Osteoblast (primary cell): ENCODE measurements at regions not wholly inside any gene's neighbourhood (a gene's known extent, or its start where the extent isn't known, plus 50 kb on each side); places are given as distances from the start of the nearest gene placed in this dataset.
"Not testable (repeated sequence)": the region's sequence is repeated elsewhere in the genome, so short reads cannot be mapped to it uniquely, and the experiment has no call there.

Experiments used
- DNase-seq: peaks from one replicate; pipeline ENCODE4 v3.0.0; 2011; ENCODE audit warnings: low spot score, mixed read lengths; ENCODE audit not compliant: insufficient read length; ENCODE audit errors: missing footprints
- H2AFZ ChIP-seq: 2 replicates; pipeline ENCODE4 v1.6.0; 2011; ENCODE audit warnings: mild to moderate bottlenecking, low read length
- H3K27ac ChIP-seq: 2 replicates; pipeline ENCODE4 v1.5.1; 2011; ENCODE audit warnings: mild to moderate bottlenecking, low read depth, low read length, moderate library complexity
- H3K27me3 ChIP-seq: 2 replicates; pipeline ENCODE4 v1.6.0; 2012; ENCODE audit warnings: mild to moderate bottlenecking, control low read depth, inconsistent platforms, low read length, moderate library complexity; ENCODE audit not compliant: insufficient read depth
- H3K36me3 ChIP-seq: 2 replicates; pipeline ENCODE4 v1.5.1; 2011; ENCODE audit warnings: mild to moderate bottlenecking, low read length, control low read depth, moderate library complexity; ENCODE audit not compliant: insufficient read depth
- H3K4me1 ChIP-seq: 2 replicates; pipeline ENCODE4 v1.5.1; 2011; ENCODE audit warnings: mild to moderate bottlenecking, low read length, control low read depth, moderate library complexity; ENCODE audit not compliant: insufficient read depth
- H3K4me2 ChIP-seq: 2 replicates; pipeline ENCODE4 v1.6.0; 2011; ENCODE audit warnings: mild to moderate bottlenecking, low read length; ENCODE audit not compliant: insufficient read depth
- H3K4me3 ChIP-seq: fragments of 200-600 bp; sonication (generic); 3 replicates; pipeline ENCODE4 v1.5.1; 2012; ENCODE audit warnings: mild to moderate bottlenecking, low read length, inconsistent platforms; ENCODE audit not compliant: insufficient read depth
- H3K79me2 ChIP-seq: 2 replicates; pipeline ENCODE4 v1.6.0; 2012; ENCODE audit warnings: mild to moderate bottlenecking, low read length, control low read depth, inconsistent platforms; ENCODE audit not compliant: insufficient read depth
- H3K9me3 ChIP-seq: 2 replicates; pipeline ENCODE4 v1.5.1; 2011; ENCODE audit warnings: low read depth, low read length, control low read depth
- H4K20me1 ChIP-seq: 2 replicates; pipeline ENCODE4 v1.6.0; 2012; ENCODE audit warnings: mild to moderate bottlenecking, low read length, control low read depth; ENCODE audit not compliant: insufficient read depth
- TF ChIP-seq, protein P1 (sequence below): IDR thresholded peaks from 2 replicates; pipeline ENCODE4 v1.5.1; 2011; ENCODE audit warnings: mild to moderate bottlenecking, low read depth, low read length, moderate library complexity; ENCODE audit errors: extremely low read depth

DNA sequence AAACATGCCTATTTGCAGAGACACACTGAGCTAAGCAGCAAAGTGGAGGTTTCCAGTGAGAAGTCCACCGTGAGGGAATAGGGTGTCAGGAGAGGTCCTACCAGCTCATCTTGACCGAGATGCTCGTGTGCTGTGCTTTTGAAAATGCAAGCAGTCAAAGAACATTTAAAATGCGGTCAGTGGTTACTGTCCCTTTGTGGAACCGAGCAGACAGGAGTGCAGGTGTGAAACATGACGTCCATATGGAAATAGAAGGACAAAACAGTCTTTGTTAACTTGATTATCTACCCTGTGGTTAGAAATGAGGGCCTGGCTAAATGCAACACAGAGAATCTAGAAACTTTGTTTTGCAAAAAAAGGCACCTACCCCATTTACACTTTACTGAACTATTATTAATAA lies 473.3 kb downstream of the SPATA31A6 start:
- not testable (repeated sequence) for H3K4me2 ChIP-seq, H3K36me3 ChIP-seq, H2AFZ ChIP-seq, H3K9me3 ChIP-seq, DNase-seq, H3K27me3 ChIP-seq, H3K79me2 ChIP-seq, H3K4me3 ChIP-seq, H3K4me1 ChIP-seq, H3K27ac ChIP-seq, H4K20me1 ChIP-seq

DNA sequence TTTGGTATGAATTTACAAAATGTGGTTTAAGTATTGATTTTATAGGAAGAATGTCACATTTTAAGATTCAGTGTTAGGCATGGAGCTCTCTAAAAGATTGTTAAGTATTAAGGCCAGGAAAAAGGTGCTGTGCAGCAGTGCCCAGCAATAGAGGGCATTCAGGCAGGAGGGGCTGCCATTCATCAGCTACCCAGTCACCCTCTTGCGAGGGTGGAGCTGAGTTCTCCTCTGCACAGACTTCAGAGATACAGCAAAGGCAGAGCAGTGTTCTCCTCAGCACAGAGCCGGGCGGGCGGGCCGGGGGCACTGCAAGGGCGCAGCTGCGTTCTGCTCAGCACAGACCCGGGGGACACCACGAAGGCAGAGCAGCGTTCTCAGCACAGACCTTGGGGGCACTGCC lies 474.0 kb downstream of the SPATA31A6 start:
- not testable (repeated sequence) for H3K79me2 ChIP-seq, H2AFZ ChIP-seq, H3K27me3 ChIP-seq, H4K20me1 ChIP-seq, DNase-seq, H3K4me2 ChIP-seq, H3K4me1 ChIP-seq, H3K27ac ChIP-seq, H3K9me3 ChIP-seq, H3K36me3 ChIP-seq, H3K4me3 ChIP-seq

DNA sequence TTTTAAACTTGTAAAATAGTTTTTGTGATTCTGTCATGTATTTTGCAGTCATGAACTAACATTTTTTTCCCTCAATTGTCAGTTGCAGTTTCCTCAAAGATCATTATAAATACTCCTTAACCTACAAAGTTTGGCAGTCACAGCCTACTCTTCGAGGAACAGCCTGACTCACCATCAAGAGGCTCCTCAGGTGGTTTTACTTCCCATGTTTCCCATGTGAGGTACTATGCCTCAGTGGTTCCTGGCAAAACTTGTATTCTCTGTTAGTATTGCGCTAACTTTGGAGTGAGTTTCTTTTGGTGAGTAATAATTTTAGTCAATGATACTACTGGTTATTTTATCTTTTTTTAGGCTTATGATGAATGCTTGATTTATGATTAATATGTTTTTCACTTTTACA lies 513.7 kb downstream of the SPATA31A6 start:
- H3K4me2 ChIP-seq, H3K9me3 ChIP-seq, H3K79me2 ChIP-seq, H3K4me3 ChIP-seq, H4K20me1 ChIP-seq, H3K27ac ChIP-seq, H3K27me3 ChIP-seq, H3K36me3 ChIP-seq, DNase-seq, H3K4me1 ChIP-seq, H2AFZ ChIP-seq: not testable (repeated sequence)

DNA sequence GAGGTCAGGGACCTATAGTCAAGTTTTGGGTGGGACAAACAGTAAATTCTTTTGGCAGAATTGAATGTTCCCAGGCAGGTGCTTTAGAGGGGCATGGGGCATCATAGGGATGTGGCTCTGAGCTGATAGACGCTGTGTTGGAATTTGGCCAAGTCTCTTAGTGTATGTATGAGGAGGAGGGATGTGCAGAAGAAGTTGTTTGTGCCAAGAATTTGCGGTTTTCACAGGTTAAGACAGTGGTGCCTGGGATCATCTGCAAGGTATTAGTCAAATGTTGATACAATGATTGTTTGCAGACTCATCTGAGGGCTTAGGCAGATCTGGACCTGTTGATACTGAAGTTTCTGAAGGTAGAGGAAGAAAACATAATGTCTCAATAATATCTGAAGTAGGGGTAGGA lies 519.4 kb downstream of the SPATA31A6 start:
- not testable (repeated sequence) for H3K36me3 ChIP-seq, H3K4me3 ChIP-seq, H3K9me3 ChIP-seq, H3K27ac ChIP-seq, H3K27me3 ChIP-seq, H3K4me1 ChIP-seq, H4K20me1 ChIP-seq, H3K4me2 ChIP-seq, DNase-seq, H3K79me2 ChIP-seq, H2AFZ ChIP-seq

DNA sequence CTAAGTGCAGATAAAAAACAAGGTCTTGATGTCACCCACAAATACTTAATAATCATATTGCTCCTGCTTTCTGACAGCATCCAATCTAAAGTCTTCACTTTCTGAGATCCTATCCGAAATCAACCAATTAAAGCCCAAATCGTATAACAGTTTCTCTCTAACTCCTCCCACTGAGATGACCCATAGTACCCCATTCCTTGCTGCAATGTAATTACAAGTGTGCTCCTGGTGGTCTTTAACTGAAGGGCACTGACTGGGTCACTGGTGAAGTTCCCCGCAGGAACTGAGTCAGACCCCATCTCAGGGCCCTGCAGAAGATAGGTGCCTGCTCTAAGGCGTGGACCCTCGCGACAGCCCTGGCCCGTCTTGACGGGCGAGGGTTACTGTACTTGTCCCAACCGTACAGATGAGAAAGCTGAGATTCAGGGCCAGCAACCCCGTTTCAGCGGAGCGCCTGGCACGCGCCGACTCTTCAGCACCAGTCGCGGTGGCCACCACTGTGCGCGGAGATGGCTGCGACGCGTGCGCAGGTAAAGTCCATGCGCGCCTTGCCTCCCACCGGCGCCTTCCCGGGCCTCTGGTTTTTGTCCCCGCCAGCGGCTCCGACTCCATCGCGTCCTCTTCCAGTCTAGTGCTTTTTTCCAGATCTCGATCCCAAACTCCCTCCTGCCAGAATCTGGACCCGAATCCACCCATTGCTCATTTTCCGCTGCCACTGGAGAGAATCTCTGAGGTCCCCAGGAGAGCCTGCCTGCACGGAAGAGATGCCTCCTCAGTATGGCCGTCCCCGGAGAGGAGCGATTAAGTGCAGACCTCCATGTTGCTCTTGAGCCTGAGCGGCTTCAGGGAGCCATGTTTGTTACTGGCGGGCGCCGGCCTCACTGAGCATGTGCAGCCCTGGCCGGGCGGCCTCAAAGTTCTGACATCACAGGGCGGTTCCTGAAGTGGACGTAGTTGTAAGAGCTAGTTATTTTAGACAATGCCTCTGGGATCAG lies 541.7 kb downstream of the SPATA31A6 start:
- H3K36me3 ChIP-seq, H3K4me3 ChIP-seq, H3K79me2 ChIP-seq, H3K27ac ChIP-seq, H2AFZ ChIP-seq, H3K4me1 ChIP-seq, H4K20me1 ChIP-seq, H3K4me2 ChIP-seq, DNase-seq, H3K9me3 ChIP-seq, H3K27me3 ChIP-seq: not testable (repeated sequence)

DNA sequence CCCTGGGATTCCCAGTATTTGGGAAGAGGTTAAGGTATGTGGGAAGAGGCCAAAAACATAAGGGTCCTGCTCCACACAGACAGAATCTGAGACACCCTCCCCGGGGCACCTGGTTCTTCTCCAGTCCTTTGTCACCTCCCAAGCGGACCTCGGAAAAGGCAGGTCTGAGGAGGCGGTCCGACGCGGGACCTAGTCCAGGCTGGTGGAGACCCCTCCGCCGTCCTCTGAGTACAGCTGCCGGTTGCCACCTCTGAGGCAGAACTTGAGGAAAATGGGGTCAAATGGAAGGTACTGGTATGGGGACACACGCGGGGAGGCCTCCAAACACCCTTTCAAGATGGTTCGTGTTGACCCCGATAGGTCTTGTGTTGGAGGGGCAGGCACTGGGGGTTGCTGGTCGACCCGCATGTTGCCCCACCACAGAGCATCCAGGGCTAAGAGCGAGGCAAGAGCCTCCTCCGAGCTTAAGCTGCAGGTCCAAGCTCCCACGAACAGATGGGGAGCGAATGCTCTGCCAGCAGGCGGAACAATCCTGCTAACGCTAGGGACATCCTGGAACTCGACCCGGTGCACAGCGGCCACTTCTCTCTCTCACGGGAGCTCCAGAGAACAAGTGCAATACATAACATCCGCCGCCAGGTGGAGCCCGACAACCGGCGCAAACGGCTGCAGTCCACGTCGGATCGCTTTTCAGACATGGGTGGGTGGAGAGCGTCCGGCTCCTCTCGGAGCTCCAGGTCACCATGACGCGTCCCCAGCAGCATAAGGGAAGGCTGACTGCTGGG lies 559.8 kb downstream of the SPATA31A6 start:
- H3K4me3 ChIP-seq, H3K4me1 ChIP-seq, H3K36me3 ChIP-seq, H3K79me2 ChIP-seq, H3K27me3 ChIP-seq, H4K20me1 ChIP-seq, H3K27ac ChIP-seq, H3K9me3 ChIP-seq: not testable (repeated sequence)
- Histone ChIP-seq H3K4me2 (peak overlapping the region; percentile 68), H2AFZ (peak overlapping the region; percentile 41)
- peak; percentile 89 for DNase-seq
- TF ChIP-seq, protein P1, sequence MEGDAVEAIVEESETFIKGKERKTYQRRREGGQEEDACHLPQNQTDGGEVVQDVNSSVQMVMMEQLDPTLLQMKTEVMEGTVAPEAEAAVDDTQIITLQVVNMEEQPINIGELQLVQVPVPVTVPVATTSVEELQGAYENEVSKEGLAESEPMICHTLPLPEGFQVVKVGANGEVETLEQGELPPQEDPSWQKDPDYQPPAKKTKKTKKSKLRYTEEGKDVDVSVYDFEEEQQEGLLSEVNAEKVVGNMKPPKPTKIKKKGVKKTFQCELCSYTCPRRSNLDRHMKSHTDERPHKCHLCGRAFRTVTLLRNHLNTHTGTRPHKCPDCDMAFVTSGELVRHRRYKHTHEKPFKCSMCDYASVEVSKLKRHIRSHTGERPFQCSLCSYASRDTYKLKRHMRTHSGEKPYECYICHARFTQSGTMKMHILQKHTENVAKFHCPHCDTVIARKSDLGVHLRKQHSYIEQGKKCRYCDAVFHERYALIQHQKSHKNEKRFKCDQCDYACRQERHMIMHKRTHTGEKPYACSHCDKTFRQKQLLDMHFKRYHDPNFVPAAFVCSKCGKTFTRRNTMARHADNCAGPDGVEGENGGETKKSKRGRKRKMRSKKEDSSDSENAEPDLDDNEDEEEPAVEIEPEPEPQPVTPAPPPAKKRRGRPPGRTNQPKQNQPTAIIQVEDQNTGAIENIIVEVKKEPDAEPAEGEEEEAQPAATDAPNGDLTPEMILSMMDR = peak; percentile 67

DNA sequence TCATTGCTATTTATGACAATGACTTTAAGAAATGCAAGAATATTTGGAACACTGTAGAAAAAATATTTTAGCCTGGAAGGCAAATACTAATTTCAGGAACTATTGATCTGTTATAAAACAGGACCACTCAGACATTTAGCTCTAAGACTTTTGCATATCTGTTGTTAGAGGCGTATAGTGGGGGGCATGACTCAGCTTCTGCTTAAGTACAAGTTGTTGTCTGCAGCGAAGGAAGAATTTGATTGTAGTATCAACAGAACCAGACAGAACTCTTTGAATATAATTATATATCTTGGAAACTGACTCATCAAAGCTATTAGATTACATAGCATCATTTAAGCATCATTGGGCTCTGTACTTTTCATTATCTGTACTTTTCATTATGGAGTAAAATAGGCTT lies 573.8 kb downstream of the SPATA31A6 start:
- H4K20me1 ChIP-seq, H3K9me3 ChIP-seq, H3K4me2 ChIP-seq, H3K36me3 ChIP-seq, H3K79me2 ChIP-seq, DNase-seq, H3K27ac ChIP-seq, H3K4me3 ChIP-seq, H2AFZ ChIP-seq, H3K4me1 ChIP-seq, H3K27me3 ChIP-seq: not testable (repeated sequence)

DNA sequence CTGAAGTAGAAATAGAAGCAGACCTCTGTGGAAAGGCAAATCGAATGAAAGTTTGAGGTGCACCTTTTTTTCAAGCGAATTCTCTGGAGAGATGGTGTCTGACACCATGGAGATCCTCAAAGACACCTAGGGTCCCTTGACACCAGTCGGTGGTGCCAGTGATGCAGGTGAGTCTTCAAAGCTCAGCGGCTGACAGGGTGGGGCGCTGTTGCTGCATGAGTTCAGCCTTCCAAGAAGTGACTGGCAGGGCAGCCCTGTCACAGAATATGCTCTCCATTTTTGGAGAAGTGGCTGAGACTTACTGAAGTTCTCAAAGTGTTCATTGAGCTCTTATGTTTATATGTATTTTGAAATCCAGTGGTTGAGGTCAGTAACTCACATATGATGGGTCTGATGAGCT lies 575.9 kb downstream of the SPATA31A6 start:
- not testable (repeated sequence) for H3K4me2 ChIP-seq, H4K20me1 ChIP-seq, H3K27me3 ChIP-seq, DNase-seq, H3K27ac ChIP-seq, H2AFZ ChIP-seq, H3K36me3 ChIP-seq, H3K4me1 ChIP-seq, H3K9me3 ChIP-seq, H3K79me2 ChIP-seq, H3K4me3 ChIP-seq
